Neural cell (in vitro differentiated cells): ENCODE measurements at regions not wholly inside any gene's neighbourhood (a gene's known extent, or its start where the extent isn't known, plus 50 kb on each side); places are given as distances from the start of the nearest gene placed in this dataset.

Experiments
- EP300 ChIP-seq: fragments of 450-650 bp; conservative IDR thresholded peaks from 2 replicates; pipeline ENCODE4 v1.6.1; 2014; ENCODE audit warnings: antibody characterized with exemption, mild to moderate bottlenecking, moderate library complexity; ENCODE audit not compliant: poor library complexity, severe bottlenecking
- EZH2 ChIP-seq: fragments of 200-600, 300-800 bp; shearing (Covaris generic), sonication (generic); IDR thresholded peaks from 2 replicates; pipeline ENCODE4 v1.6.1; 2014; ENCODE audit warnings: antibody characterized with exemption, low read length, borderline replicate concordance, mild to moderate bottlenecking; ENCODE audit not compliant: insufficient read depth, poor library complexity, severe bottlenecking
- POLR2AphosphoS5 ChIP-seq: IDR thresholded peaks from 2 replicates; pipeline ENCODE4 v1.6.1; 2012
- RAD21 ChIP-seq: fragments of 450-650 bp; conservative IDR thresholded peaks from 2 replicates; pipeline ENCODE4 v1.6.1; 2014; ENCODE audit warnings: antibody characterized with exemption, mild to moderate bottlenecking, moderate library complexity
- REST ChIP-seq: IDR thresholded peaks from 2 replicates; pipeline ENCODE4 v1.6.1; 2012; ENCODE audit warnings: borderline replicate concordance
- TAF1 ChIP-seq: IDR thresholded peaks from 2 replicates; pipeline ENCODE4 v1.6.1; 2012; ENCODE audit warnings: low read depth
- TF ChIP-seq, protein P1 (sequence below): fragments of 450-650 bp; IDR thresholded peaks from 2 replicates; pipeline ENCODE4 v1.5.1; 2014; ENCODE audit warnings: antibody characterized with exemption, mild to moderate bottlenecking, moderate library complexity; ENCODE audit not compliant: poor library complexity, severe bottlenecking

DNA sequence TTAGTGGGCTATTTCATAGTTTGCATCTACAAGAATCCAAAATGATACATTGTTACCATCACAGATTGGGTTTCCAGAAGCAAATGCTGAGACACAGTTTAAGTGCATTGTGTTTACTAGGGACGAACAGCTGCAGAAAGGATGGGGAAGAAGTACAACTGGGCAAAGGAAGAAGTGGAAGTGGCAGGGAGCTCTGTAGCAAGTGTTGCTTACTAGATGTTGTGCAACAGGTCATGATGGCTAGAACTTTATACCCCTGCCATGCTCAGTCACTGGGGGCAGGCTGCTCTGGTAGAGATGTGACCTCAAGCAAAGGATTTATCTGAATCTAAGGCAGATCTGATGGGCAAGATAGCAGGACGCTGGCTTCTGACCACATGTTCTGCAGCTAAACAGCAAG lies 76.1 kb upstream of the EMCN start:
- TF ChIP-seq, protein P1, sequence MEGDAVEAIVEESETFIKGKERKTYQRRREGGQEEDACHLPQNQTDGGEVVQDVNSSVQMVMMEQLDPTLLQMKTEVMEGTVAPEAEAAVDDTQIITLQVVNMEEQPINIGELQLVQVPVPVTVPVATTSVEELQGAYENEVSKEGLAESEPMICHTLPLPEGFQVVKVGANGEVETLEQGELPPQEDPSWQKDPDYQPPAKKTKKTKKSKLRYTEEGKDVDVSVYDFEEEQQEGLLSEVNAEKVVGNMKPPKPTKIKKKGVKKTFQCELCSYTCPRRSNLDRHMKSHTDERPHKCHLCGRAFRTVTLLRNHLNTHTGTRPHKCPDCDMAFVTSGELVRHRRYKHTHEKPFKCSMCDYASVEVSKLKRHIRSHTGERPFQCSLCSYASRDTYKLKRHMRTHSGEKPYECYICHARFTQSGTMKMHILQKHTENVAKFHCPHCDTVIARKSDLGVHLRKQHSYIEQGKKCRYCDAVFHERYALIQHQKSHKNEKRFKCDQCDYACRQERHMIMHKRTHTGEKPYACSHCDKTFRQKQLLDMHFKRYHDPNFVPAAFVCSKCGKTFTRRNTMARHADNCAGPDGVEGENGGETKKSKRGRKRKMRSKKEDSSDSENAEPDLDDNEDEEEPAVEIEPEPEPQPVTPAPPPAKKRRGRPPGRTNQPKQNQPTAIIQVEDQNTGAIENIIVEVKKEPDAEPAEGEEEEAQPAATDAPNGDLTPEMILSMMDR: no peak
- TF ChIP-seq POLR2AphosphoS5: no peak
- no peak for TF ChIP-seq REST
- no peak for TF ChIP-seq RAD21
- no peak for TF ChIP-seq EZH2
- no peak for TF ChIP-seq EP300
- no peak for TF ChIP-seq TAF1
